HG02759 (cell line): ENCODE measurements at regions not wholly inside any gene's neighbourhood (a gene's known extent, or its start where the extent isn't known, plus 50 kb on each side); places are given as distances from the start of the nearest gene placed in this dataset.

Experiments used
- ATAC-seq: cut with Tn5 transposase; IDR thresholded peaks from one replicate; pipeline ENCODE4 v1.9.1; 2021; ENCODE audit warnings: mild to moderate bottlenecking, moderate library complexity; ENCODE audit not compliant: unreplicated experiment

DNA sequence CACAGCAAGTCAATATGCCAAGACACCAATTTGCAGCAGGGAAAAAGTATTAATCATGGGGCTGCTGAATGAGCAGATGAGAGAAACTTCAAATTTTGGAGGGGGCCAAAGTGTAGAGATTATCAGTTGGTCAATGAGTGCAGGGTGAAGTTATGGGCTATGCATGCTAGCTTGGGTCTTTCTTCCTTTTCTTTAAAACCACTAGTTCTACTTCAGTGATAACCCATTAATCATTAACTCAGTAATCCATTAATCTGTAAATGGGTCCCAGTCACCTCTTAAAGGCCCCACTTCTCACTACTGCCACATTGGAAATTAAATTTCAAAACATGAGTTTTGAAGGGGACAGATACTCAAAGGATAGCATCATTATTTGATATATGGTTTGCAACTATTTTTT, 688.6 kb upstream of the ADGRL4 start:
- peak; percentile 92 for ATAC-seq

DNA sequence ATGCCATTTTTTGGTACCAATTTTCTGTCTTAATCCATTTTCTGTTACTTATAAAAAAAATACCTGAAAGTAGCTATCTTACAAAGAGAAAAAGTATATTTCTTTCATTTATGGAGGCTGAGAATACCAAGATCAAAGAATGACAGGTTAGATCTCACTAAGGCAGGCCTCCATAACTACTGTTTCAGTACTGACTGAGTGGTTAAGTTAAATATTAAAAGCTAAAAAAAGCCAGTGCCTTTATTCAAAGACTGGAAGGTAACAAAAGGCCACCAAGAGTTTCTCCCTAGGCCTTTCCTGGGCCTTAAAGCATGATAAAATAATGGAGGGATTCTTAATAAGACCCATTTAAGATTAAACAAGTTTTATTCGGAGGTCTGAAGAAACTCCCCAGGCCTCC, 687.7 kb upstream of the ADGRL4 start:
- peak; percentile 51 for ATAC-seq

DNA sequence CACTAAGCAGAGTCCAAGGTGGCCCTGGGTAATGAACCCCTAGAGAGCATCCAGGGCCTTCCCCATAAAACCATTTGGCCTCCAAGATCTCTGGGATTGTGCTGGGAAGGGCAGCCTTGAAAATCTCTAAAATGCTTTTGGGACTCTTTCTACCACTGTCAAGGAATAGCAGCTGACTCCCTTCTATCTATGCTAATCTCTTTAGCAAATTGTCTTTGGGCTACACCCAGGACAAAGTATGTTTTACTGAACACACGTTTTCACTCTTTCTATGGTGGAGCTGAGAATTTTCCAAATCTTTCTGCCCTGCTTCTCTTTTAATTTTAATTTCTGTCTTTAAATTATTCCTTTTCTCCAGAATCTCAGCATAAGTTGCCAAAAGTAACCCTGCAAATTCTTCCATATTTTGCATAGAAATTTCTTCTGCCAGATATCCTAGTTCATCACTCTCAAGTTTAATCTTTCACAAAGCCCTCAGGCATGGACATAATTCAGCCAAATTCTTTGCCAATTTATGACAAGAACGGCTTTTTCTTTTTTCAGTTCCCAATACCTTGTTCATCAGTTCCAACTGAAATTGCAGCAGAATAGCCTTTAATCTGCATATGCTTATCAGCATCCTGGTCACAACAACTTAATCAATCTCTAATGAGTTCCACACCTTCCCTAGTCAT, 687.0 kb upstream of the ADGRL4 start:
- no peak for ATAC-seq

DNA sequence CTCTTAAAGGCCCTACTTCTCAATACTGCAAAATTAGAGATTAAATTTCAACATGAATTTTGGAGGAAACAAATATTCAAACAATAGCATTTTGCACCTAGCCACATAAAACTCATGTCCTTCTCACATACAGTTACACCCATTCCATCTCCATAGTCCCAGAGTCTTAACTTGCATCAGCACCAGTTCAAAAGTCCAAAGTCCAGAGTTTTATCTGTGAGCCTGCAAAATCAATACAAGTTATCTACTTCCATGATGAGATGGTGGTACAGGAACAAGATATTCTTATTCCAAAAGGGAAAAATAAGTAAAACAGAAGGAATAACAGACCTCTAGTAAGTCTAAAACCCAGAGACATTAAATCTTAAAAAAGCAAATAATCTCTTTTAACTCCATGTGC, 686.0 kb upstream of the ADGRL4 start:
- ATAC-seq, result no peak

DNA sequence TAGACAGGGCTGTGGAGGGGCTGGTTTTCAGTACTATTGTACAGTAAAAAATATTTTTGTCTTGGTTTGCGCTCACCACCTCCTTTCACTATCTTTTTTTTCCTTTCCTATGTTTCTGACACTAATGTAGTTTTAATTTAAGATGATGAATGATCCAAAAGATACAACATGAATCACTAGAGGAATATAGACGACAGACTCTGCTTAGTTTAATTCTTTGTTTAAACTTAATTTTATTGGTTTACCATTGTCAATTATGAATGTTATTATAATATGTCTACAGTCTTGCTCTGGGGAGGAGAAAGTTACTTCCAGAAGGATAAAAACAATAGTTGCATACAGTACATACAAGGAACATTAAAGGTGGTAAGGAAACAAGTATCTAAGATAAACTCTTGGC, 682.4 kb upstream of the ADGRL4 start:
- no peak for ATAC-seq

DNA sequence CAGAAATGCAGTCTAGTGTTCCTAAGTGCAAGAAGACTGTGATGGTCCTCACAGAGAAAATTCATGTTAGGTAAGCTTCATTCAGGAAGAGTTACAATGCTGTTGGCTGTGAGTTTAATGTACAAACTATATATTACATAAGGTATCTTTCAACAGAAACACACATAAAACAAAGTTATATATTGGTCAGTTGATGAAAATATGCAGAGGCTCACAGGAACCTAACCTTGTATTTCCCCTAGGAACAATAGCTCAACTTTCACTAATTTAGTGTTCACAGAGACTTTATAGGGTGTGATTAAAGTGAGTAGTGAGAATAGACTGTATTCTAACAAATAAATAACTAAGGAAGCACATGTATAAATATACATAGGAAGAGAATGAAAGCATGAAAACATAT, 676.9 kb upstream of the ADGRL4 start:
- ATAC-seq, result no peak

DNA sequence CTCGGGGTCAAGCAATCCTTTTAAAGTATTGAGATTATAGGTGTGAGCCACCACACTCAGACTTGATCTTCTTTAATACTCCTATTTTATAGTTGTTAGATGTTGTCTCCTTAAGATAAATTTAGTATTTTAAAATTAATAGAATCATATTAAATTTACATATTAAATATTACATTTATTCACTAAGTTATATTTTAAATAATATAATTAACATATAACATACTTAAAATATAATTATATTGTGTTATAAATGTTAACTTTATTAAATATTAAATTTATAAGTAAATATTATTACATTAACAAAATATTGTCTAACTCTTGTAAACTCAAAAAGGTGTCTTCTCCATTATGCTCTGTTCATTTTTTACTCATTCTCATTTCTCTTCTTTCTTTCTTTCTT, 675.9 kb upstream of the ADGRL4 start:
- ATAC-seq, result no peak

DNA sequence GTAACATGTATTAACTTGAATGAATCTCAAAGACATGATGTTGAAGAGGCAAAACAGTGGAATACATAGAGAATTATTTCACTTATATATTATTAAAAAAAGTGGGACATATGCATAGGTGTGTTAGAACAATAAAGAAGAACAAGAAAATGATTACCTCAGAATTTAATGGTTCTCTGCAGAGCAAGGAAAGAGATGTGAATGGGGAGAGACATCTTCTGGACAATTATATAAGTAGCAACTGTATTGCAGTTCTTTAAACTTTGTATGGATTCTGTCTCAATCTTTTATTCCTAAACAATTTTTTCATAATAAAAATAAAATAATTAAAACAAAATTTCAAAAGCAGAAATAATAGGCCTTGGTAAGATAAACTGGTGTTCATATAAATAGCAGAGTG, 674.9 kb upstream of the ADGRL4 start:
- no peak for ATAC-seq

DNA sequence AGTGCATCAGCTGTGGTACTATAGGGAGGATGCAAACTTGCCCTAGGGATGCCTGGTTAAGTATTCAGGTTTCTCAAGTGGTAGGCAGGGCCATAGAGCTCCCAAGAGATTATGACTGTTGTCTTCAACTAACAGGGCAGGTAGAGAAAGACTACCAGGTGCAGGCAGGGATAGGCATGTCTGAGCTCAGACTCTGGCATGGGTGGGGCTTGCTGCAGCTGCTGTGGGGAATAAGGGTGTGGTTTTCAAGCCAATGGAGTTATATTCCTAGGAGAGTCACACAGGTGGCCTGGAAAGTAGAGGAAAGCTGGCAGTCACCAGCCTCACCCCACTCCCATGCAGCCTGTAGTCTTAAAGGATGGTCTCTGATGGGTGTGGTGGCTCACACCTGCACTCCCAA, 673.4 kb upstream of the ADGRL4 start:
- ATAC-seq, result no peak

DNA sequence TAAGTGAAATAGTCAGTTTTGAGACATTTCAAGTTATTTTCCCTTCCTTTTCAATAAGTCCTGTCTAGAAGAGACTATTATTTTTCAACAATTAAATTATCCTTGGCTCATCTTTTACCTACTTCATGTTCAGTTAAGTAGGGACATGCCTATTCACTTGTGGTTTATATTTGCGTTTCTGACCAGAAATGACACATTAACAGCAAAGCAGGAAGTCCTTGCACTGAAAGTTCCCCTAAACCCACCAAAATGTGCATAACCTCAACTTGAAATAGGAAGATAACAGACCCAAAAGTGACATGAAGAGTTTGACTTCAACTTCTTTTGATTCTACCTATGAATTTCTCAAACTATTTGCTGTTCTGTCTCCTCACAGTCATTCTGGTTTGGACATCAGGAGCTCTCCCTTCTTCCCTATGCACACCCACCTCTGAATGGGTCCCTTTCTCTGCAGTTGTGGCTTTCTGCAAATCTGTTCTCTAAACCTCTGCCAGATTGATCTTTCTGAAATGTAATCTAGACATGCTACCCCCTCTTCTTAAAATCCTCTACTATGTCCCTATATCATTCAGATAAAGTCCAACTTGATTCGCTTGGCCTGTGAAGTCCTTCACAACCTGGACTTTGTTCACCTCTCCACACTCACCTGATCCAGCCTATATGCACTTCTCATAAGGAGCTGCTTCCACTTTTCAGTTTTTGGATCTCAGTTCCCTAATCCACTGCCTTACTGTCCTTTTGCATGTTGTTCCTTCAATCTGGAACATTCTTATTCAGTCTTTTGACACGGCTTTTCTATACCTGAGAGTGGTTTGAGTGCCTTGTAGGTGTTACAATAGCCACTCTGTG, 661.5 kb upstream of the ADGRL4 start:
- peak; percentile 96 for ATAC-seq

DNA sequence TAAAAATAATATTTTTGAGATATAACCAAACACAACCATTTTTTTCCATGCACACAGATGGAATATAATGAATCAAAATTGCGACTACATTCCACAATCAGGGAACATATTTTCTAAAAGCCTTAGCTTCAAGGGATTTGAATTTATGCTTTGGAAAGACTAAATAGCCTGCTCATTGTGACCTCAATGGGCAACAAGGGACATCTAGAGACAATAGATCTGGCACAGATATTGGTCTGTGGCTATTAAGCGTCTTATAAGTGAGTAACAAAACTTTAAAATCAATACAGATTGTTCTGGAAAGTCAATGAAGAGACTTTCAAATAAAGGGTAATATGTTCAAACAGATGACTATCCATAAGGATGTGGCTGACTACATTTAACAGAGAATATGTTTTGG, 660.6 kb upstream of the ADGRL4 start:
- ATAC-seq, result no peak

DNA sequence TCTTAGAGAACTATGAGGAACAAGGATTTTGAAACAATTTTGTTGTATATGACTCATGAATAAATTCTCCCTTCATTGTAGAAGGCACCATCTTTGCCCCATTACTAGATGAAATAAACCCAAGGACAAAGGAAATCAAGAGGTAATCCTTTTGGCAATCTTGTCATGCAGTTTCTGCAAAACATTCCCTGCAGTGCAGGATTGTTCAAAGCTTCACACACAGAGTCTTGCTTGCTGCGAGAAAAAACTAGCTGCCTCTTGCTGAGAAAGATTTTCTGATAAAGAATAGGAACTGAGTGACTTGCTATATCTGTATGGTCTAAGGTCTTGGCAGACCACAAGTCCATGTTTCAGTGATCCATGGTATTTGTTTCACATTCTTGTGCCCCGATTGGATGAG, 657.4 kb upstream of the ADGRL4 start:
- no peak for ATAC-seq

DNA sequence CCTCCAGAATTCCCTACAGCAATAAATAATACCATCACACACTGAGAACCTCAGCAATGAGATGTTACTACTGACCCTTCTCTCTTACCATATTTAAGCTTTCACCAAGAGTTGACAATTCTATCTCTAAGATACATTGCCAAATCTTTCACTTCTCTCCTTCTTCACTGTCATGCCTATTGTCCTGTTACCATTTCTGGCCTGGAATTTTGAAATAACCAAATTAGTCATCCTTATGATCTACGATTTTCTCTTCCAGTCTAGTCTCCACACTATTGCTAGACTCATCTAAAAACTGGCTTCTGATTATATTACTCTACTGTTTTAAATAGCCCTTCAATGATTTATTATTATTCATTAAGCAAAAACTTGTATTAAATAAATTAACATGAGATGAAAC, 656.1 kb upstream of the ADGRL4 start:
- no peak for ATAC-seq

DNA sequence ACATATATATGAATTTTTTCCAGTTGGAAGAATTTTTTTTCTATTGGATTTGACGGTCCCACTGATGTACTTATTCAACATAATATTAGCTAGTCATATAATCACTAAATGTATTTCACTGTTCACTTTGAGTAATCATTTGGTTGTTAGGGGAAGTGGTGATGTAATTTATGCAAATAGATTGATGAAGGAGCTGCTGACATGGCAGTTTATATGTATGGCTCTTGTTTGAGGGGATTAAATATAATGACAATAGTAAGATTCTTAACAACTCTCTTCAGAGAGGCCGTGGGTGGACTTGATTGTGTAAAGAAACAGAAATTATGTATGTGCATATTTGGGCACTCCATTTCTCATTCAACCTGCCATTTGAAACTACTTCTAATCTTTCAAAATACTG, 653.6 kb upstream of the ADGRL4 start:
- ATAC-seq, result no peak

DNA sequence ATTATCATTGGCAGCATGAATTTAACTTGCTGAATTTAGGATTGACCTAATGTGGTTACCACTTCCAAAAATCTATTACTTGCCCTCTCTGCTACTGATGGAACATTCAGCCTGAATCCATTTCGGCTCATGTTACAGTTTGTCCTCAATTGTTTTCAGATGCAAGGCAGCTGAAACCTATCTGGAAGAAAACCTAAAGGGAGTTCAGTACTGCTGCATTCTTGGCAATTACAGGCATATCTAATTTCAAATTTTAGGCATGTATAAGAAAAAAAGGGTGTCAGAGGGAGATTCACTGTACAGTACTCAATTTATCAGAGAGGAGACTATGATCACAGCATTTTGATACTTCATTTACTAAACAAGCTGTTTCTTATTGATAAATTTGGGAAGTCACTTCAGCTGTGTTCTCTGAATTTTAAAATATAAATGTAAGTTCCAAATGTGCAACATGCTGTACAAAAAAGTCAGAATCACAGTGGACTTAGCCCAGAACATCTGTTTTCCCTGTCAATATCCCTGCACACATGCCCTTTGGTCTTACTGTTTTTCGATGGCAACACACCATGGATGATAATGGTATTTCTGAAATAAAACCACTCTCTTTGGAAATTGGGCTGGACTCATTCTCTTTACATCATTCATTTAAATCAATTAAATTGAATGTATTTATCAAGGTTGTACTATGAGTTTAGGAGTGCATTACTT, 651.6 kb upstream of the ADGRL4 start:
- no peak for ATAC-seq

DNA sequence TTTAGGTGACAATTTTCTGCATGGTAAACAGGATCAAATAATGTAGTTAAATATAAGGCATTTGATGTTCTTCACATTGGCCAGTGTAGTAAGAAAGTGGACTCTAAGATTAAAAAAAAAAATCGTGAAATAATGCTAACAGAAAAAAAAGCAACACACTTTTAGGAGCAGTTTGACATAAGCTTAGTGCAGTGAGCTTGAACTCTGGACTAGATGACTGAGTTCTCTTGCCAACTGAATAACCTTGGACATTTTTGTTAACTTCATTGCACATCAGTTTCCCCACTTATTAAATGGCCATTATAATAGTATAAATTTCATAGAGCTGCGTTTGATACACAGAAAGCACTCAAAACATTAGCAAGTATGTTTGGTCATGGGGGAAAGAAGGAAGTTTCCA, 649.3 kb upstream of the ADGRL4 start:
- no peak for ATAC-seq

DNA sequence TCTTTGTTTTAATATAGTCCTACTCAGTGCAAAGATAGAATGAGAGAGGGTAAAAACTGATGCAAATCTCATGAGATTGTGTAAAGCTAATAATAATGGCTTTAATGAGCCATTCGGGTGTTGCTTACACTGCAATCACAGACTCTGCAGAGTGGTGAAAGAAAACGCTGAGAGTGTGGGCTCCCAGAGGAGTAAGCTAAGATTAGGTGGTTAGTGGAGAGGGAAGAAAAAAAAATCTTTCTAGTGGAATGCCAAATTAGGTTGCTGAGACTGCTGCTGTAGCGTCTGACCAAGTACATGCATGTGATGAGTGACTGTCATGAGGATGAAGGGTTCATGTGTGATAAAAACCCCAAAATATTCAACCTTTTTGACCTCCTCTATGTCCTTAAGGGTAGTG, 645.9 kb upstream of the ADGRL4 start:
- ATAC-seq, result no peak

DNA sequence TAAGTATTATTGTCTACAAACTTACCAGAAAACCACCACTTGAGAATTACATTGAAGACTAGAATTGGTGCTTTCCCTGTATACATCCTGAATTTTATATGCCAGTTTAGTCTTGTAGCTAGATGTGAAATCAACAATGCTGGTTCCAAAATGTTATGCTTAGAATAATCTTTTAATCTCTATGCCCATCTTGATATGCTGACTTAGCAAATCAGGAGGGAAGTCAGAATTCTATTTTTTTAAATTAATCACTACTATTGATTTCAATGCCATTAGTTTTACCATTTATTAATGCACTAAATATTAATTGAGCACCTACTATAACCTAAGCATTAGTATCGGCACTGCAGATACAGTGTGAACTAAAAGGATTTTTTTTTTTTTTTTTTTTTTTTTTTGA, 641.6 kb upstream of the ADGRL4 start:
- ATAC-seq, result no peak

DNA sequence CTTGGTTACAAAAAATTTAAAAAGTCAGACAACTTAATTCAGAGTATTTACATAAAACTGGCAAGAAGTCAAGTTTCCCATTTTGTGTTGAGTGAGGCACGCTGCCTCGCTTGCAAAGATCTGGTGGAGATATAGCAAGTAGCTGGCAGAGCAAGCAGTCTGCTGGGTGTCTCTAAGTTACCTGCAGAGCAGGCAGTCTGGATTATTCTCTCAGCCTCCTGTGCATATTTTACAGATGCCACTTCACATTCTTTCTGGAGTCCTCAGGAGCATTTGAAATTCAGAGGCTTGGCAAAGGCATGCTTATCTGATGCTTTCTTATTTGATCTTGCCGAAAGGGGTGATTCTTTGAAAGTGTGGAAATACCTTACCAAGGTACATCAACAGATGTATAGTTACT, 640.4 kb upstream of the ADGRL4 start:
- ATAC-seq, result no peak

DNA sequence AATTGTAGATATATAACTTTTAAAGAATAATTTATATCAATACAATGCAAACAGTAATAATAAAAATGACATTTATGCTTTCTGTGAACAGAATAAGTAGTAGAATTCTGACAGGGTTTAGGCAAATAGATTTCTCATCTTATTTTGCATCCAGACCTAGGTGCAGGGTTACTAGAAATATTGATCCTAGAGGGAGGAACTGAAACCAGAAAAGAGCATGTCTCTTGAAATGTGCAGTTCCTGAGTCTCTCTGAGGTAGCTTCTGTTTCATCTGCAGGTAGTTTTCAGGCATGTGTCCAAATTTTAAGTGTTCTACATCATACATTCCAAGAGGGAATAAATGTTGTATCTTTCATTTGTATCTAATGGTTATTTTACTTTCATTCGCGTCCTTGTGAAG, 631.9 kb upstream of the ADGRL4 start:
- ATAC-seq, result peak; percentile 99

DNA sequence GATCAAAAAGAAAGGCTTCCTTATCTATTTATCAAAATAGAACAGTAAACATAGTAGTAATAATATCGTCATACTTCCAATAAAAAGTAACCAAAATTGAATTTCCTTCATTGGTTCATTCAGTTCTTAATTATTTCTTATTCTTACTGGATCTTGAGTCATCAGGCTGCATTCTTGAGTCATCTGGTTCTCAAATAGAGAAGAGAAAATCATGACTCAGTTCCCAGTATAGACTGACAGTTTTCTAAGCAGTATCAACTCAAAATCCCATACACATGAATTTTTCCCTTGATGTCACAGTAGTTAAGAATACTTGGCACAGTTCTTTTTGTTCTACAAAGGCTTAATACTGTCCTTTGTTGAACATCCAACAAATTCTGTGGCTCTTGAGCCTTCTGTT, 626.9 kb upstream of the ADGRL4 start:
- ATAC-seq, result peak; percentile 40

DNA sequence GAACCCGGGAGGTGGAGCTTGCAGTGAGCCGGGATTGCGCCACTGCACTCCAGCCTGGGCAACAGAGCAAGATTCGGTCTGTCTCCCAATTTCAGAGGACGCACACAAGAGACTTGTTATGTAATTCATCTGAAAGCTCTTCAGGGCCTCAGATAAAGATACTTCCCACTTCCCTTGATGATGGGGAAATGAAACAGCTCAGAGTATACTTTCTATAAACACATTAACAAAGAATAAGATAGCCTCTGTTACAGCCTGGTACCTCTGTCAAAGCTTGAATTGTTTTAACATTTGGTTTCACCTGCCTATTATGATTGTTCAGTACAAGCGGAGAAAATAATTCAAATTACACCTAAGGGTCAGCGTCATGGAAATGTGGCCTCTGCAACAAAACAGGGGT, 622.9 kb upstream of the ADGRL4 start:
- ATAC-seq, result no peak
